MCF 10A (cell line): ENCODE measurements at regions not wholly inside any gene's neighbourhood (a gene's known extent, or its start where the extent isn't known, plus 50 kb on each side); places are given as distances from the start of the nearest gene placed in this dataset.

Source experiments
- BruUV-seq: library from RNA; stranded (reverse); fragments of 400-500 nt; replicated peaks from 2 replicates; lab custom pipeline; 2021; lab: Mats Ljungman, UMichigan
- CTCF ChIA-PET: fragments of 300-600 bp; sonication (Branson Sonifier 250); formaldehyde crosslinking; extraction: SDS; loops from one replicate; lab custom pipeline; 2021; ENCODE audit warnings: antibody characterized with exemption, inconsistent platforms; lab: Yijun Ruan, JAX
- POLR2A ChIA-PET: fragments of 300-600, 350-650 bp; sonication (Branson Sonifier 250); formaldehyde crosslinking; extraction: SDS; loops from one replicate; lab custom pipeline; 2020; ENCODE audit warnings: antibody characterized with exemption, inconsistent platforms; lab: Yijun Ruan, JAX
- DNase-seq: peaks from one replicate; pipeline ENCODE4 v3.0.0-alpha.2; 2018; ENCODE audit not compliant: unreplicated experiment
- H3K27ac Mint-ChIP-seq: one replicate; pipeline ENCODE4 v1.8.0; 2022; ENCODE audit warnings: mild to moderate bottlenecking, low read depth, mixed read lengths; ENCODE audit not compliant: unreplicated experiment
- H3K27me3 Mint-ChIP-seq: one replicate; pipeline ENCODE4 v1.8.0; 2022; ENCODE audit warnings: mixed read lengths; ENCODE audit not compliant: insufficient read depth, unreplicated experiment
- H3K36me3 Mint-ChIP-seq: one replicate; pipeline ENCODE4 v1.8.0; 2022; ENCODE audit warnings: mild to moderate bottlenecking, moderate library complexity, mixed read lengths; ENCODE audit not compliant: insufficient read depth, unreplicated experiment
- H3K4me1 Mint-ChIP-seq: one replicate; pipeline ENCODE4 v1.8.0; 2022; ENCODE audit warnings: mixed read lengths; ENCODE audit not compliant: insufficient read depth, unreplicated experiment
- H3K4me3 Mint-ChIP-seq: one replicate; pipeline ENCODE4 v1.8.0; 2022; ENCODE audit warnings: mild to moderate bottlenecking, moderate library complexity, mixed read lengths; ENCODE audit not compliant: unreplicated experiment
- H3K9me3 Mint-ChIP-seq: one replicate; pipeline ENCODE4 v1.8.0; 2022; ENCODE audit warnings: mixed read lengths; ENCODE audit not compliant: unreplicated experiment
- CTCF ChIP-seq: fragments of 200-600 bp; IDR thresholded peaks from one replicate; pipeline ENCODE4 v1.8.0; 2022; ENCODE audit warnings: antibody characterized with exemption, mild to moderate bottlenecking; ENCODE audit not compliant: unreplicated experiment
- intact Hi-C: fragments of 100-400 bp; cut with micrococcal nuclease; formaldehyde crosslinking; loops from 2 replicates; pipeline ENCODE4 v1.14.1; 2022

- ChIA-PET POLR2A (no interaction called here), CTCF (interaction anchor here (0.8 kb wide), 1 partner anchor 22 kb away, joined by 3 read pairs; no protein-coding TSS in a partner anchor)
- Mint-ChIP-seq H3K9me3 (no peaks in the 10 kb centered on the region), H3K36me3 (no peaks in the 10 kb centered on the region), H3K4me3 (no peak overlapping the region), H3K27me3 (no peaks in the 10 kb centered on the region), H3K27ac (no peak overlapping the region), H3K4me1 (no peaks in the 10 kb centered on the region)
- no peak for DNase-seq
- intact Hi-C loops = no loop called here
- BruUV-seq = no TSS peak
- no peak for TF ChIP-seq CTCF
These were observed 542.0 kb downstream of the DHX35 start for GRCh38 chr20:39503902-39504709.

GRCh38 chr20:39492223-39492797, 530.2 kb downstream of the DHX35 start:
- no peak overlapping the region for H3K4me3 Mint-ChIP-seq
- DNase-seq = no peak
- no peak overlapping the region for H3K27ac Mint-ChIP-seq
- H3K4me1 Mint-ChIP-seq = no peaks in the 10 kb centered on the region
- no peak for TF ChIP-seq CTCF
- ChIA-PET CTCF (no interaction called here), POLR2A (no interaction called here)
- H3K27me3 Mint-ChIP-seq = no peaks in the 10 kb centered on the region
- no peaks in the 10 kb centered on the region for H3K9me3 Mint-ChIP-seq
- no TSS peak for BruUV-seq
- no peaks in the 10 kb centered on the region for H3K36me3 Mint-ChIP-seq
- intact Hi-C loops = no loop called here

- Mint-ChIP-seq H3K9me3 (no peaks in the 10 kb centered on the region), H3K4me1 (no peaks in the 10 kb centered on the region), H3K27ac (no peak overlapping the region), H3K36me3 (no peaks in the 10 kb centered on the region), H3K27me3 (no peaks in the 10 kb centered on the region), H3K4me3 (no peak overlapping the region)
- no TSS peak for BruUV-seq
- intact Hi-C loops = no loop called here
- no peak for DNase-seq
- CTCF ChIA-PET = no interaction called here
- no peak for TF ChIP-seq CTCF
- POLR2A ChIA-PET = no interaction called here
These were observed 529.6 kb downstream of the DHX35 start for GRCh38 chr20:39491711-39492110.

- no peak for TF ChIP-seq CTCF
- POLR2A ChIA-PET = no interaction called here
- no peak for DNase-seq
- no peak overlapping the region for H3K27ac Mint-ChIP-seq
- CTCF ChIA-PET = no interaction called here
- H3K9me3 Mint-ChIP-seq = no peaks in the 10 kb centered on the region
- H3K27me3 Mint-ChIP-seq = no peaks in the 10 kb centered on the region
- H3K36me3 Mint-ChIP-seq = no peaks in the 10 kb centered on the region
- H3K4me1 Mint-ChIP-seq = no peaks in the 10 kb centered on the region
- BruUV-seq = no TSS peak
- no peak overlapping the region for H3K4me3 Mint-ChIP-seq
- intact Hi-C loops = no loop called here
These were observed 527.9 kb downstream of the DHX35 start for GRCh38 chr20:39489986-39490560.
